SK-N-SH treated with all-trans-retinoic acid at 6 μM for 48 hours (cell line): ENCODE measurements at regions not wholly inside any gene's neighbourhood (a gene's known extent, or its start where the extent isn't known, plus 50 kb on each side); places are given as distances from the start of the nearest gene placed in this dataset.

ENCODE experiments used
- BACH2 ChIP-seq: fragments of 250-450 bp; sonication (Bioruptor Pico); IDR thresholded peaks from 2 replicates; pipeline ENCODE4 v1.9.0; 2021; ENCODE audit warnings: mild to moderate bottlenecking, borderline replicate concordance
- ESRRG ChIP-seq: fragments of 250-450 bp; sonication (Bioruptor Pico); IDR thresholded peaks from 2 replicates; pipeline ENCODE4 v1.6.1; 2021; ENCODE audit warnings: mild to moderate bottlenecking
- GLIS3 ChIP-seq: fragments of 250-450 bp; sonication (Bioruptor Pico); IDR thresholded peaks from 2 replicates; pipeline ENCODE4 v1.5.0; 2020; ENCODE audit warnings: mild to moderate bottlenecking, moderate library complexity
- ISL1 ChIP-seq: fragments of 250-450 bp; sonication (Bioruptor Pico); IDR thresholded peaks from 2 replicates; pipeline ENCODE4 v2.1.2; 2022; ENCODE audit warnings: mild to moderate bottlenecking, moderate library complexity
- OSR1 ChIP-seq: fragments of 250-450 bp; sonication (Bioruptor Pico); IDR thresholded peaks from 2 replicates; pipeline ENCODE4 v1.8.0; 2022; ENCODE audit warnings: moderate library complexity, mild to moderate bottlenecking, inconsistent platforms
- RARB ChIP-seq: fragments of 250-450 bp; sonication (Bioruptor Pico); IDR thresholded peaks from 2 replicates; pipeline ENCODE4 v1.8.0; 2021; ENCODE audit warnings: mild to moderate bottlenecking, moderate library complexity
- TCF4 ChIP-seq: fragments of 250-450 bp; sonication (Bioruptor Pico); IDR thresholded peaks from 2 replicates; pipeline ENCODE4 v1.8.0; 2021; ENCODE audit warnings: mild to moderate bottlenecking, moderate library complexity, borderline replicate concordance
- TOX ChIP-seq: fragments of 250-450 bp; sonication (Bioruptor Pico); IDR thresholded peaks from 2 replicates; pipeline ENCODE4 v1.8.0; 2021; ENCODE audit warnings: mild to moderate bottlenecking, moderate library complexity, borderline replicate concordance
- ZFP30 ChIP-seq: fragments of 450-650 bp; formaldehyde crosslinking; IDR thresholded peaks from 2 replicates; pipeline ENCODE4 v1.5.0; 2022; ENCODE audit warnings: mild to moderate bottlenecking, moderate library complexity
- ZNF8 ChIP-seq: fragments of 450-650 bp; formaldehyde crosslinking; IDR thresholded peaks from 2 replicates; pipeline ENCODE4 v1.5.0; 2020; ENCODE audit warnings: mild to moderate bottlenecking, moderate library complexity
- TF ChIP-seq, protein P1 (sequence below): fragments of 250-450 bp; sonication (Bioruptor Pico); IDR thresholded peaks from 2 replicates; pipeline ENCODE4 v1.5.0; 2020; ENCODE audit warnings: mild to moderate bottlenecking, moderate library complexity
- TF ChIP-seq, protein P2 (sequence below): fragments of 250-450 bp; sonication (Bioruptor Pico); IDR thresholded peaks from 2 replicates; pipeline ENCODE4 v1.8.0; 2020; ENCODE audit warnings: mild to moderate bottlenecking, moderate library complexity, borderline replicate concordance
- TF ChIP-seq, protein P3 (sequence below): fragments of 250-450 bp; sonication (Bioruptor Pico); IDR thresholded peaks from 2 replicates; pipeline ENCODE4 v1.5.1; 2020; ENCODE audit warnings: low read depth, mild to moderate bottlenecking, moderate library complexity

DNA sequence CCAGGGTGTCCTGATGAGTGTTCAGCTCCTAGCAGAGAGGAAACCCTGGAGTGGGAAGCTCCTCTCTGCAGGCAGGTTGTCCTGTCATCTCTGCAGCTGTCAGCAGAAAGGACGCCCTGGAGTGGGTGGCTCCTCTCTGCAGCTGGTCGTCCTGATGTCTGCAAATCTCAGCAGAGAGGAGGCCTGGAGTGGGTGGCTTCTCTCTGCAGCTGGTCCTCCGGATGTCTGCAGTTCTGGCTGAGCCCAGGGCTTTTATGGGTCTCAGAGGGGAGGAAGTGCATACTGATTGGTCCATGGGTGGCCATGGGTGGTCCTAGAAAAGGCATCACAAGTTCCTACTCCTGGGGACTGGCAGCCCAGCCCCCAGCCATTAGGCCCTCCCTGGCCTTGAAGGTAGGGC, 102.6 kb upstream of the BNIP2 start:
- TF ChIP-seq ESRRG (CRISPR knock-in tag): no peak
- TF ChIP-seq BACH2 (CRISPR knock-in tag): no peak
- TF ChIP-seq TCF4 (CRISPR knock-in tag): no peak
- no peak for TF ChIP-seq ISL1 (CRISPR knock-in tag)
- TF ChIP-seq, protein P1, sequence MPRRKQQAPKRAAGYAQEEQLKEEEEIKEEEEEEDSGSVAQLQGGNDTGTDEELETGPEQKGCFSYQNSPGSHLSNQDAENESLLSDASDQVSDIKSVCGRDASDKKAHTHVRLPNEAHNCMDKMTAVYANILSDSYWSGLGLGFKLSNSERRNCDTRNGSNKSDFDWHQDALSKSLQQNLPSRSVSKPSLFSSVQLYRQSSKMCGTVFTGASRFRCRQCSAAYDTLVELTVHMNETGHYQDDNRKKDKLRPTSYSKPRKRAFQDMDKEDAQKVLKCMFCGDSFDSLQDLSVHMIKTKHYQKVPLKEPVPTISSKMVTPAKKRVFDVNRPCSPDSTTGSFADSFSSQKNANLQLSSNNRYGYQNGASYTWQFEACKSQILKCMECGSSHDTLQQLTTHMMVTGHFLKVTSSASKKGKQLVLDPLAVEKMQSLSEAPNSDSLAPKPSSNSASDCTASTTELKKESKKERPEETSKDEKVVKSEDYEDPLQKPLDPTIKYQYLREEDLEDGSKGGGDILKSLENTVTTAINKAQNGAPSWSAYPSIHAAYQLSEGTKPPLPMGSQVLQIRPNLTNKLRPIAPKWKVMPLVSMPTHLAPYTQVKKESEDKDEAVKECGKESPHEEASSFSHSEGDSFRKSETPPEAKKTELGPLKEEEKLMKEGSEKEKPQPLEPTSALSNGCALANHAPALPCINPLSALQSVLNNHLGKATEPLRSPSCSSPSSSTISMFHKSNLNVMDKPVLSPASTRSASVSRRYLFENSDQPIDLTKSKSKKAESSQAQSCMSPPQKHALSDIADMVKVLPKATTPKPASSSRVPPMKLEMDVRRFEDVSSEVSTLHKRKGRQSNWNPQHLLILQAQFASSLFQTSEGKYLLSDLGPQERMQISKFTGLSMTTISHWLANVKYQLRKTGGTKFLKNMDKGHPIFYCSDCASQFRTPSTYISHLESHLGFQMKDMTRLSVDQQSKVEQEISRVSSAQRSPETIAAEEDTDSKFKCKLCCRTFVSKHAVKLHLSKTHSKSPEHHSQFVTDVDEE (CRISPR knock-in tag): no peak
- TF ChIP-seq OSR1 (CRISPR knock-in tag): no peak
- TF ChIP-seq, protein P2, sequence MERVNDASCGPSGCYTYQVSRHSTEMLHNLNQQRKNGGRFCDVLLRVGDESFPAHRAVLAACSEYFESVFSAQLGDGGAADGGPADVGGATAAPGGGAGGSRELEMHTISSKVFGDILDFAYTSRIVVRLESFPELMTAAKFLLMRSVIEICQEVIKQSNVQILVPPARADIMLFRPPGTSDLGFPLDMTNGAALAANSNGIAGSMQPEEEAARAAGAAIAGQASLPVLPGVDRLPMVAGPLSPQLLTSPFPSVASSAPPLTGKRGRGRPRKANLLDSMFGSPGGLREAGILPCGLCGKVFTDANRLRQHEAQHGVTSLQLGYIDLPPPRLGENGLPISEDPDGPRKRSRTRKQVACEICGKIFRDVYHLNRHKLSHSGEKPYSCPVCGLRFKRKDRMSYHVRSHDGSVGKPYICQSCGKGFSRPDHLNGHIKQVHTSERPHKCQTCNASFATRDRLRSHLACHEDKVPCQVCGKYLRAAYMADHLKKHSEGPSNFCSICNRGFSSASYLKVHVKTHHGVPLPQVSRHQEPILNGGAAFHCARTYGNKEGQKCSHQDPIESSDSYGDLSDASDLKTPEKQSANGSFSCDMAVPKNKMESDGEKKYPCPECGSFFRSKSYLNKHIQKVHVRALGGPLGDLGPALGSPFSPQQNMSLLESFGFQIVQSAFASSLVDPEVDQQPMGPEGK (CRISPR knock-in tag): no peak
- TF ChIP-seq ZFP30 (CRISPR knock-in tag): no peak
- no peak for TF ChIP-seq RARB (CRISPR knock-in tag)
- no peak for TF ChIP-seq GLIS3 (CRISPR knock-in tag)
- no peak for TF ChIP-seq TOX (CRISPR knock-in tag)
- TF ChIP-seq, protein P3, sequence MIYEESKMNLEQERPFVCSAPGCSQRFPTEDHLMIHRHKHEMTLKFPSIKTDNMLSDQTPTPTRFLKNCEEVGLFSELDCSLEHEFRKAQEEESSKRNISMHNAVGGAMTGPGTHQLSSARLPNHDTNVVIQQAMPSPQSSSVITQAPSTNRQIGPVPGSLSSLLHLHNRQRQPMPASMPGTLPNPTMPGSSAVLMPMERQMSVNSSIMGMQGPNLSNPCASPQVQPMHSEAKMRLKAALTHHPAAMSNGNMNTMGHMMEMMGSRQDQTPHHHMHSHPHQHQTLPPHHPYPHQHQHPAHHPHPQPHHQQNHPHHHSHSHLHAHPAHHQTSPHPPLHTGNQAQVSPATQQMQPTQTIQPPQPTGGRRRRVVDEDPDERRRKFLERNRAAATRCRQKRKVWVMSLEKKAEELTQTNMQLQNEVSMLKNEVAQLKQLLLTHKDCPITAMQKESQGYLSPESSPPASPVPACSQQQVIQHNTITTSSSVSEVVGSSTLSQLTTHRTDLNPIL: no peak
- no peak for TF ChIP-seq ZNF8
